ENCODE measurements at regions not wholly inside any gene's neighbourhood (a gene's known extent, or its start where the extent isn't known, plus 50 kb on each side); places are given as distances from the start of the nearest gene placed in this dataset.
A peak's percentile ranks its signal among the peaks of the same experiment; 100 is the strongest.

- no peak overlapping the region for H3K56ac ChIP-seq (ENCODE audit: insufficient read length, low read depth, low read length)
- H3K4me1 Mint-ChIP-seq = 0 out of 4 replicates have a peak, but pooled peaks cover 0 to 2% of the 10 kb centered on the region in 2 experiments
- no peak overlapping the region for H3T11ph ChIP-seq (ENCODE audit: low read length)
- peak; percentile 85 for TF ChIP-seq CTCF (conservative IDR thresholded peaks at IDR 0.05)
- H2BK5ac ChIP-seq (ENCODE audit: insufficient read length, low read length) = no peak overlapping the region
- no peaks in the 10 kb centered on the region for H3K23me2 ChIP-seq (ENCODE audit: insufficient read length, low read depth, low read length, poor library complexity, severe bottlenecking)
- H3K36me3 Mint-ChIP-seq (ENCODE audit: insufficient read depth in 1 of 3, low read depth in 3 of 3) = peaks cover 4 to 20% (median 18%) of the 10 kb centered on the region in 3 experiments; a peak in 6 of 7 replicates
- no peak overlapping the region for H4K91ac ChIP-seq (ENCODE audit: insufficient read length, low read depth, low read length)
- DNase-seq = peak; percentile 71
- no peak overlapping the region for H2BK15ac ChIP-seq (ENCODE audit: low read depth, low read length)
- H3K18ac ChIP-seq (ENCODE audit: insufficient read length, low read depth, low read length) = no peak overlapping the region
- H2BK12ac ChIP-seq (ENCODE audit: insufficient read length, low read depth, low read length) = no peak overlapping the region
- H3K4me2 ChIP-seq (ENCODE audit: insufficient read depth, insufficient read length, low read length) = no peak overlapping the region
- no peaks in the 10 kb centered on the region for H3K4me1 ChIP-seq (ENCODE audit: insufficient read depth, low read length)
- H2AK5ac ChIP-seq (ENCODE audit: insufficient read length, low read length) = no peak overlapping the region
- H3K9ac ChIP-seq (ENCODE audit: extremely low read depth, insufficient read length, low read length) = no peak overlapping the region
- 0 out of 7 replicates have a peak overlapping the region, but pooled peaks of 1 of the 3 experiments have one; percentile 12 for H3K27ac Mint-ChIP-seq
- H3K14ac ChIP-seq (ENCODE audit: insufficient read depth, low read length) = no peak overlapping the region
- H3K23ac ChIP-seq (ENCODE audit: insufficient read length, low read depth, low read length) = no peak overlapping the region
- H3K9me3 Mint-ChIP-seq = no peaks in the 10 kb centered on the region
- no peak overlapping the region for H2BK120ac ChIP-seq (ENCODE audit: low read depth, low read length, poor library complexity, severe bottlenecking)
- H3K27me3 ChIP-seq (ENCODE audit: insufficient read depth, low read length) = no peaks in the 10 kb centered on the region
- WGBS (ENCODE audit: extremely low coverage, insufficient read length, low lambda C conversion rate) = no CpG with 5 or more reads among the region's 4 CpGs
- H3K27ac ChIP-seq (ENCODE audit: insufficient read length, low read depth, low read length) = no peak overlapping the region
- H2BK20ac ChIP-seq (ENCODE audit: low read depth, low read length, poor library complexity, severe bottlenecking) = no peak overlapping the region
- H4K8ac ChIP-seq (replicated peaks; ENCODE audit: insufficient read length, low read depth, low read length) = no peak overlapping the region
- H3K9me3 ChIP-seq (ENCODE audit: control insufficient read depth, low read depth, low read length) = no peaks in the 10 kb centered on the region
- no peaks in the 10 kb centered on the region for H4K20me1 ChIP-seq (ENCODE audit: control insufficient read depth, insufficient read depth, insufficient read length)
- no peak overlapping the region for H3K4ac ChIP-seq (ENCODE audit: low read depth, low read length)
- no peak overlapping the region for H4K5ac ChIP-seq (ENCODE audit: insufficient read length, low read depth, low read length)
- H2AFZ ChIP-seq (ENCODE audit: low read length) = no peak overlapping the region
- no peak overlapping the region for H3K4me3 Mint-ChIP-seq
- no peaks in the 10 kb centered on the region for H3K79me2 ChIP-seq (ENCODE audit: insufficient read depth, low read length)
- no peaks in the 10 kb centered on the region for H3K27me3 Mint-ChIP-seq (ENCODE audit: low read depth)
- no peaks in the 10 kb centered on the region for H3K79me1 ChIP-seq (ENCODE audit: insufficient read depth, low read depth, low read length, poor library complexity, severe bottlenecking)
Measured at GRCh38 chr6:144482142-144482541, 197.0 kb downstream of the UTRN start.

Measured in H9 (cell line).